Iris pigment epithelial cell (primary cell): ENCODE measurements at regions not wholly inside any gene's neighbourhood (a gene's known extent, or its start where the extent isn't known, plus 50 kb on each side); places are given as distances from the start of the nearest gene placed in this dataset.
"Not testable (repeated sequence)": the region's sequence is repeated elsewhere in the genome, so short reads cannot be mapped to it uniquely, and the experiment has no call there.

Source experiments
- DNase-seq: peaks from one replicate; pipeline ENCODE4 v3.0.0-alpha.2; 2011; ENCODE audit warnings: low read depth

DNA sequence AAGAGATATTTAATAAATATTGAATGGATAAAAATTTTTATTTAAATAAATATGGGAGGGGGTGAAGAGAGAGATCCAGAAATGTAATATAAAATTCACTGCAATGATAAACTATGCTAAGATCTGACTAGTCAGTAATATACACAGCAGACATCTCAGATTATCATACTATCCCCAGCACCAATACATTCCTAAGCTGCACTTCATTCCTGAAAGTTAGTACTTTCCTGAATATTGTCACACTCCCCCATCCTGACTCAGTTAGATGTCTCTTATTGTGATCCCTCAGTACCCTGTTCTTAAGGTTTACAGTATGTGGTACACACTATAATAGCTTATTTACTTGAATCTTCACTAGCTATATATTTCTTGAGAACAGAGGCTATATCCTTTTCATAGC, 88.3 kb upstream of the KCNQ5 start:
- no peak for DNase-seq

DNA sequence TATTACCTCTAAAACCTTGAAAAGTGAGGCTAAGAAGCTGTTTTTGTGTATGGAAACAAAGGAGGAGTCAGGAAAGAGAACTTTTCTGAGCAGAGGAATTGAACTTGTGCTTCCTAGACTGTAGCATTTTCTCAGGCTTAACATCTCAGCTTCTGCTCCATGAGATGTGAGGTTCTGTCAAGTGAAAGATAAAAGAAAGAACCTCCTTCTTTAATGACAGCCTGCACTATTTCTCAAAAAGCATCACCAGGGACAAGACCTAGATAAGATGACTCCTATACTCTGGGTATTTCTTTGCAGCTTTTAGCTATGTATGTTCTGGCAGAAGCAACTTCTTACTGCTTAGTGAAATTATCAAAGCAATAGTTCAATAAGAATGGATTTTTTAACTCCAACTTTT, 87.6 kb upstream of the KCNQ5 start:
- no peak for DNase-seq

DNA sequence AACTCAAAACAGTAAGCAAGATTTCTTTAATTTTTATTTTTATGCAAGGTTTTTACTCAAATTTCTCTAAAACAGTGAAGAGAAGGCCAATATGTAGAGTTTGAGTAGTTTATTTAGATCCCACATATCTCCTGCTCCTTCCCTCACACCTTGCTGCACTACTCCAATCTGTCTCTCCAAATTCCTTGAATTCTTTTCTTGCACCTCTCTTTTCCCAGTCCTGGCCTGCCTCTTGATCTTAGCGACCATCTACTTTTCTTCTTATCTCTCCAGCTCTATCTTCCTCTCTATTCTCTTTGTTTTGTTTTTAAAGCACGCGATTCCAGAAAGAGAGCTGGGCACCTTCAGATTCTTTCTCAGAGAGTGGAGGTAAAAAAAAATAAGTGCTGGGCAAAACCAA, 86.7 kb upstream of the KCNQ5 start:
- DNase-seq = no peak

DNA sequence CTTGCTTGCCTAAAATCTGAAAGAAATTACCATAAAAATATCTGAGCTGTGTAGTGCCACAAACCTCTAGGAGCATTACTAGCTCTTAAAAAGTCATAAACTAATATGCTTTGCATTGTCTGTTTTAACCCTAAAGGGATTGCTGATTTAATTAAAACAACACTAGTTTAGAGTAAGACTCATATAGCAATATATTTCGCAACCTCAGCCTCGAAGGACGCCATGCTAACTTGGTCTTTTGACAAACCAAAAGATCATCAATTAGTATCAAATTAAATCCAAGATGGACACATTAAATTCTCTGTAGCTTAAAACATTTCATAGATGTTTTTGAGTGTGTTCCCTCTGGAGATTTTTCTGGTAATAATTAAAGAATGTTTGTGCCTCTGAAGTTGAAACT, 74.8 kb upstream of the KCNQ5 start:
- no peak for DNase-seq

DNA sequence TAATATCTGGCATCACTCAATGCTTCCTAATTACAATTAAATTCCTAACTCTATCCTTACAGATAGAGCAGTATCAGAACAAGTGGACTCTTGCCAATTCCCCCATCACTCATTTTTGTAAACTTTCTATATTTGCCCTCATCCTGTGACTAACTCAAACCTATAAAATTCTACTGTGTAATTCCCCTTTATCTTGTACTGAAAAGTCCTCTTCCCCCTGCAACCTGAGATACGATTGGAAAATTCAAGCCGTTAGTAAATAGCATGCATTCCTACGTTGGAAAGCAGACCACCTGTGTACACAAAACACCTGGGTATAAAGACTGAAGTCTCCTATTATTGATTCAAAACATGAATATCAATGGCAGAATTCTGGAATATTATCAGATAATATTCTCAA, 70.4 kb upstream of the KCNQ5 start:
- no peak for DNase-seq

DNA sequence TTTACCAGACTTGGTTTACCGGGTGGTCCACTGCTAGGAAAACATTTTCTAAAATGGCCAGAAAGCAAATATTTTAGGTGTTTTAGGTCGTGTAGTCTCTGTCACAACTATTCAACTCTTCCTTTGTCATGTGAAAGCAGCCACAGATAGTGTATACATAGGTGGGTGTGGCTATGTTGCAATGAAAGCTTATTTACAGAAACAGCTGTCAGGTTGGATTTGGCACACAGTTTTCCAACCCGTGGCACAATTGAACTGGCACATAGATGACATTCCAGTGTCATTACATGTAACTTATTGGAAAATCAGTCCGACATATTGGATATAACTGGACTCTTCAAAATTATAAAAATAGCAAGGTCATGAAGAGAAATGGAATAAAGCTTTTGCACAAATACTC, 68.9 kb upstream of the KCNQ5 start:
- peak; percentile 45 for DNase-seq

DNA sequence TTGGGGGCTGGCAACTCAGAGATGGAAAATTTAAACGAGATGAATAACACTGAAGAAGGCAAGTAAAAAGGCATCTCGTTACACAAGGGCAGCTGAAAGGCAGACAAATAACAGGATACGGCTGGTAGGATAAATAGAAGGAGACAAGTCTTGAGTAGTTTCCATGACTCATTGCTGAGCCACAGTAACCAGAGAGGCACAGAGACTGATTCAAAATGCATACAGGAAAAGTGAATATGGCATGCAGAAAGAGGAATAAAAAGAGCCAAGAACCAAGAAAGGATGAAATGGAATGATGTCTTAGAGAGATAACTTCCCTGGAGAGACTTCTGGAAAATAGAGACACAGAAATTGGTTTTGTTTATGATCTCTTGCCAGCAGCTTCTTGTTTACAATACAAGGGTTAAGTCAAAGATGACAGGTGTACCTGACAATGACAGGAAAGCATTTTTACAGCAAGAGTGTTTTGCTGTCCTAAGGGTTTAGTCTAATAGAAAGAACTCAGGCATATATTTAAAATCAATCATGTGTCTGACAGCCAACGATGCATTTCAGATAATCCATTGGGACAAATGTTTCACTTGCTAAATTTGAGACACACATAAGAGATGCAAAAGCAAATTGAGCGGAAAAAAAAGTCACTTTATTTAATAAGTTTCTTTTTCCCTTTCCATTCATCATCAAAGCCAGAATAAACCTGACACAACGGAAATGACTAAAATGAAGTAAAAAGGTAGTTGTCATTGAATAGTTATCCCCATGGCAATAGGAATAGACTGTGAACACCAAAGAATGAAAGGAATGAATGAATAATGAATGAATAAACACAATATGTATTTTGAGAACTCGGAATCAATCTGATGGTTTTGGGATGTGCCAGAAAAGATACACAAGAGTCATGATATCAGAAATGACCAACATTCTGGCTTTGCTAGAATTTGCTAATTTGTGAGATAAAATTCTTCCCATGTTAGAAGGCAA, 68.0 kb upstream of the KCNQ5 start:
- peak; percentile 93 for DNase-seq

DNA sequence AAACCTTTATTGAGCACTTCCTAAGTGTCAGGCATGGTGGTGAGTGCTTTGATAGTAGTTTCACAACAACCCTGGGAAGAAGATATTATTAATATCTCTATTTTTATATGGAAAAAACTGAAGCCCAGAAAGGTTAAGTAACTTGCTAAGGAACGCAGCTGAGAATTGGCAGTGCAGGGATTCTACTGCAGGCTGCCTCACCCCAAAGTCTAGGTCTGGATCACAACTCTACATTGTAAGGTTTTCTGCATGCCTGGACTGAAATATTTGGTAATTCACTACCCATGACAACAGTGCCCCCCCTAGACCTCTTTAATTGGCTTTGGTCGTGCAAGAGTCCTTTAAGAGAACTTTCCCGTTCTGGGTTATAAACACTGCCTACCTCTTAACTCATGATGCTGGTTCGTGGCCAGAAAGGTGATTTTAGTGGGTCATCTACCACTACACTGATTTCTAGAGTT, 67.1 kb upstream of the KCNQ5 start:
- peak; percentile 41 for DNase-seq

DNA sequence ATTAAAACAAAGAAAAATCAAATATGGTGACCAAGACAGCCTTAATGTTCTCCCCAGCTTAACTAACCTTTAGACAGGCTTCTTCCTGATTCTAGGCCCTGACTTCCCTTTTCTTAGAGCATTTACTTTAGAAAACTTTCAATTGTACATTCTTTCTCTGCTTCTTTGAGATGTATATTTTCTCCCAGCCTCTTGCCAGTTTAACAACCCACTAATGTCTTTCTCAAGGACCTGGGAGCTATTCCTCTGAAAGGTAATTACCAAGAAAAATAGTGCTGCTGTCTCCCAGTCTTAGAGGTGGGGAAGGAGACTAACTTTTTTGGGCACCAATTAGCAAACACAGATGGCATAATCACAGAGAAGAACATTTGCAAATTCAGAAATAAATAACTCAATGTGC, 62.8 kb upstream of the KCNQ5 start:
- DNase-seq = no peak

DNA sequence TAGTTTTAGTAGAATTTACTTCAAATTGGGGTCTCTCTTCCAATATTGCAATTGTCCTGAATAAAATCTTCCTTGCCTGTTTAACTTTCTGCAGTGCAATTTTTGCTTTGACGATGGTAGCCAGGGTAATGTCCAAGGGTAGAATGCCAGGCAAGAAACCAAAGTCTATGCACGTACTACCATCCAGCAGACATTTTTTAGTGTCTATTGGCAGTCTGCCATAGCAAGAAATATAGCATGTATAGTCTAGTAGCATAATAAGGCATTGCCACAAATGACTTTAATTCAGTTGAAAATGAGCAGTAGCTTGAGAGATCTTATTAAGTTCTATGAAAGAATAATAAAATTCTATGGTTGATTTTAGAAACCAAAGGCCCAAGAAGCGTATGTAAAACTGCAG, 62.3 kb upstream of the KCNQ5 start:
- DNase-seq = no peak

DNA sequence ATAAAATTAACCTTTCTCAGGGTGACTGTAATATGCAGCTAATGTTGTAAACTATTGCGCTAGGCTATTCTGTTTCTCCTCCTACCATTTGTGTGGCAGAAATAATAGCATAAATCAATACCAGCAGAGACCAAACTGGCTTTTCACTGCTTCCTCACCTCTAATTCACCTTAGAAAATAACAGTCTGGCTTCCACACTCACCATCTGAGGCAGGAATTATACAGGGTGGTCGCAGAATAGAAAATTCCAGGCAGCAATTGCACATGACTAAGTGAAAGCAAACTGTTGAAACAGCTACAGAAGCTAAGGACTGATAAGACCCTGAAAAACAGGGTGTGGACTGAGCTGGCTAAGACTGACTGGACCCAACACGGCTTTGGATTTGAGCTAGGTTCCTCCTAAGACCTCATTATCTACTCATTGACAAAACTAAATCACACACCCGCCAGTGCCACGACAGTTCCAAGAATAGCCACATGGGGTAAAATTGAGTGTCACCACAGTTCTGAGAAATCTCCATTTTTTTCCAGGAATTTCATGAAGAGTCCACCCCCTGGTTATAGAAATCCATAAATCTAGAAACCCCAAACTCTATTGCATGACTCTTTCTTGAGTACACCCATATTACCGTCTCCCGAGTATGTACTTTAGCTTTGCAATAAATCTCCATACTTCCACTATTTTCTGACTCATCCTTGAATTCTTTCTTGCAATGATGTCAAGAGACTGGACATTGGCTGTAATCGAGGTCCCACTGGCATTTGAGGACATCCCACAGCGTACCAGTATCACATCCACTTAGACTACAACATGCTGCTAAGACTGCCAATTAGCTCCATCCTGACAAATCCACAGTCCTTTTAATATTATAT, 60.9 kb upstream of the KCNQ5 start:
- DNase-seq = peak; percentile 2

DNA sequence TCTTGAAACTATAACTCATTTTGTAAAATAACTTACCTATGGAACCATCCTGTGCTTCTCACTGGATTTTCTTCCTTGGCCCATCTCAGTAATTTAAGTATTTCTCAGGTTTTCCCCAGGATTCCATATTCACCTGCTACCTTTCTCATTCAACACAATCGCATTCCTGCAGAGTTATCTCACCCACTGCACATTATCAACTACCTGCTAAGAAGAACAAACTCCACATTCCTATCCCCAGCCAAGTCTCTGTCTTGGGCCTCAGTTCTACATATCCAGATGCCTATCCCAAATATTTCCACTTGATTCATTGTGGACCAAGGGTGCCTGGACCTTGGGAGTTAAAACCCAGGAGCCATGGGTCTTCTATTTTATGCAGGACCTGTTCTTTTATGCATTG, 60.2 kb upstream of the KCNQ5 start:
- DNase-seq = no peak

DNA sequence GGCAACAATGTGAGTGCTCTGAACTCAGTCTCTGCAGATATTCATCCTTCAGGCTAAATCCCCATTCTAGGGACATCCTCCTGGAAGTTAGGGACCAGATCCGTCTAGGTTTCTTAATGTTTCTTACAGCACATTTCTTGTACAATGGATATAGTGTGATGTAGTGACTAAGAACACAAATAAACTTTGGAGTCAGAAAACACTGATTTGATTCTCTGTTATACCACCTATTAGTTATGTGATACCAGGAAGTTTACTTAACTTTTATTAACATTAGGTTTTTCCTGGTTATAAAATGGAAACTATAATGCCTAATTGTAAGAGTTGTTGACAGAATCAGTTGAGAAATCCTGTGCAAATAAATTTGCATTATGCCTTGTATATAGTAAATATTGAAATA, 57.6 kb upstream of the KCNQ5 start:
- DNase-seq = no peak

DNA sequence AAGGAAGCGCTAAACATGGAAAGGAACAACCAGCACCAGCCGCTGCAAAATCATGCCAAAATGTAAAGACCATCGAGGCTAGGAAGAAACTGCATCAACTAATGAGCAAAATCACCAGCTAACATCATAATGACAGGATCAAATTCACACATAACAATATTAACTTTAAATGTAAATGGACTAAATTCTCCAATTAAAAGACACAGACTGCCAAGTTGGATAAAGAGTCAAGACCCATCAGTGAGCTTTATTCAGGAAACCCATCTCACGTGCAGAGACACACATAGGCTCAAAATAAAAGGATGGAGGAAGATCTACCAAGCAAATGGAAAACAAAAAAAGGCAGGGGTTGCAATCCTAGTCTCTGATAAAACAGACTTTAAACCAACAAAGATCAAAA, 49.9 kb upstream of the KCNQ5 start:
- not testable (repeated sequence) for DNase-seq
